ENCODE measurements at regions not wholly inside any gene's neighbourhood (a gene's known extent, or its start where the extent isn't known, plus 50 kb on each side); places are given as distances from the start of the nearest gene placed in this dataset.

DNA sequence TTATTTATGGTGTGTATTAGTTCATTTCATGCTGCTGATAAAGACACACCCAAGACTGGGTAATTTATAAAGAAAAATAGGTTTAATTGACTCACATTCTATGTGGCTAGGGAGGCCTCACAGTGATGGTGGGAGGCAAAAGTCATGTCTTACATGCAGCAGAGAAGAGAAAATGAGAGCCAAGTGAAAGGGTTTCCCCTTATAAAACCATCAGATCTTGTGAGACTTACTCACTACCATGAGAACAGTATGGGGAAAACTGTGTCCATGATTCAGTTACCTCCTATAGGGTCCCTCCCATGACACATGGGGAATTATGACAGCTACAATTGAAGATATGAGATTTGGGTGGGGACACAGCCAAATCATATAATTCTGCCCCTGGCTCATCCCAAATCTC lies 150.0 kb upstream of the AHI1 start:
- H3K27me3 ChIP-seq: no peaks in the 10 kb centered on the region
- no peaks in the 10 kb centered on the region for H3K36me3 ChIP-seq
- H3K27ac ChIP-seq: no peak overlapping the region
- DNase-seq (no peak), ATAC-seq (no peak), FAIRE-seq (no peak)
- H3K9me3 ChIP-seq: no peaks in the 10 kb centered on the region
- TF ChIP-seq, protein P1, sequence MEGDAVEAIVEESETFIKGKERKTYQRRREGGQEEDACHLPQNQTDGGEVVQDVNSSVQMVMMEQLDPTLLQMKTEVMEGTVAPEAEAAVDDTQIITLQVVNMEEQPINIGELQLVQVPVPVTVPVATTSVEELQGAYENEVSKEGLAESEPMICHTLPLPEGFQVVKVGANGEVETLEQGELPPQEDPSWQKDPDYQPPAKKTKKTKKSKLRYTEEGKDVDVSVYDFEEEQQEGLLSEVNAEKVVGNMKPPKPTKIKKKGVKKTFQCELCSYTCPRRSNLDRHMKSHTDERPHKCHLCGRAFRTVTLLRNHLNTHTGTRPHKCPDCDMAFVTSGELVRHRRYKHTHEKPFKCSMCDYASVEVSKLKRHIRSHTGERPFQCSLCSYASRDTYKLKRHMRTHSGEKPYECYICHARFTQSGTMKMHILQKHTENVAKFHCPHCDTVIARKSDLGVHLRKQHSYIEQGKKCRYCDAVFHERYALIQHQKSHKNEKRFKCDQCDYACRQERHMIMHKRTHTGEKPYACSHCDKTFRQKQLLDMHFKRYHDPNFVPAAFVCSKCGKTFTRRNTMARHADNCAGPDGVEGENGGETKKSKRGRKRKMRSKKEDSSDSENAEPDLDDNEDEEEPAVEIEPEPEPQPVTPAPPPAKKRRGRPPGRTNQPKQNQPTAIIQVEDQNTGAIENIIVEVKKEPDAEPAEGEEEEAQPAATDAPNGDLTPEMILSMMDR (IDR thresholded peaks at IDR 0.05): no peak
- no peaks in the 10 kb centered on the region for H3K4me1 ChIP-seq
- H3K4me3 ChIP-seq: no peak overlapping the region
- intact Hi-C loops (cut with DNase I): no loop called here

- FAIRE-seq (no peak), DNase-seq (no peak)
- WGBS, 2 donors: 84 to 85% methylated on average over 7 of the region's 7 CpGs
Observed at GRCh38 chr6:135651964-135652755, 154.6 kb upstream of the AHI1 start.

GRCh38 chr6:135655055-135655454 lies 157.5 kb upstream of the AHI1 start:
- intact Hi-C loops (cut with DNase I): no loop called here
- DNase-seq (no peak), ATAC-seq (no peak), FAIRE-seq (no peak)
- Histone ChIP-seq H3K27ac (no peak overlapping the region), H3K9me3 (no peaks in the 10 kb centered on the region), H3K4me3 (no peak overlapping the region), H3K36me3 (no peaks in the 10 kb centered on the region), H3K27me3 (no peaks in the 10 kb centered on the region), H3K4me1 (no peaks in the 10 kb centered on the region)
- TF ChIP-seq, protein P1 (IDR thresholded peaks at IDR 0.05): no peak

More at GRCh38 chr6:135651964-135652755, 154.6 kb upstream of the AHI1 start:
- ATAC-seq: no peak
- Histone ChIP-seq H3K36me3 (no peaks in the 10 kb centered on the region), H3K9me3 (no peaks in the 10 kb centered on the region), H3K4me1 (no peaks in the 10 kb centered on the region), H3K27me3 (no peaks in the 10 kb centered on the region), H3K4me3 (no peak overlapping the region), H3K27ac (no peak overlapping the region)
- TF ChIP-seq, protein P1 (IDR thresholded peaks at IDR 0.05): no peak
- intact Hi-C loops (cut with DNase I): no loop called here

- FAIRE-seq (no peak), ATAC-seq (no peak), DNase-seq (no peak)
- WGBS, 2 donors: 86 to 91% methylated on average over 2 of the region's 2 CpGs
- H3K27ac ChIP-seq: no peak overlapping the region
- H3K27me3 ChIP-seq: no peaks in the 10 kb centered on the region
- no peak overlapping the region for H3K4me3 ChIP-seq
- TF ChIP-seq, protein P1 (IDR thresholded peaks at IDR 0.05): no peak
- no peaks in the 10 kb centered on the region for H3K4me1 ChIP-seq
- H3K36me3 ChIP-seq: no peaks in the 10 kb centered on the region
- no peaks in the 10 kb centered on the region for H3K9me3 ChIP-seq
- intact Hi-C loops (cut with DNase I): no loop called here
Observed at GRCh38 chr6:135657207-135657606, 159.7 kb upstream of the AHI1 start.

- no peak overlapping the region for H3K4me3 ChIP-seq
- no peaks in the 10 kb centered on the region for H3K36me3 ChIP-seq
- no peak for ATAC-seq
- intact Hi-C loops (cut with DNase I): no loop called here
- TF ChIP-seq, protein P1 (IDR thresholded peaks at IDR 0.05): no peak
- H3K4me1 ChIP-seq: no peaks in the 10 kb centered on the region
- no peak for FAIRE-seq
- 80 to 90% methylated on average over 3 of the region's 3 CpGs for WGBS, 2 donors
- DNase-seq: no peak
- H3K27me3 ChIP-seq: no peaks in the 10 kb centered on the region
- H3K9me3 ChIP-seq: no peaks in the 10 kb centered on the region
- no peak overlapping the region for H3K27ac ChIP-seq
Observed at GRCh38 chr6:135658481-135658880, 160.9 kb upstream of the AHI1 start.
